Tibial artery (tissue), 4 donors: ENCODE measurements at regions not wholly inside any gene's neighbourhood (a gene's known extent, or its start where the extent isn't known, plus 50 kb on each side); places are given as distances from the start of the nearest gene placed in this dataset.

ENCODE experiments used
- DNase-seq, 2 donors: peaks; one replicate each; pipeline ENCODE4 v3.0.0-alpha.2; 2019
- H3K27ac ChIP-seq, 2 donors: fragments of 200-600 bp; sonication (generic) in 1 of 2; 1 replicate in 1 of 2; 2 replicates in 1 of 2; pipeline ENCODE4 v1.5.1; 2018 to 2019; ENCODE audit warnings: mild to moderate bottlenecking in 1 of 2
- H3K27me3 ChIP-seq, 2 donors: fragments of 200-600 bp; sonication (generic) in 1 of 2; one replicate each; pipeline versions ENCODE4 v1.5.1 to v1.6.0; 2016 to 2019
- H3K36me3 ChIP-seq, 3 donors: fragments of 200-600 bp; sonication (generic) in 2 of 3; one replicate each; pipeline ENCODE4 v1.5.1; 2016 to 2019; ENCODE audit warnings: mild to moderate bottlenecking in 2 of 3
- H3K4me1 ChIP-seq, 4 donors: fragments of 200-600 bp; sonication (generic) in 2 of 4; 1 replicate in 3 of 4; 2 replicates in 1 of 4; pipeline ENCODE4 v1.5.1; 2016 to 2019
- H3K4me3 ChIP-seq, 2 donors: fragments of 200-600 bp; sonication (generic) in 1 of 2; 1 replicate in 1 of 2; 2 replicates in 1 of 2; pipeline ENCODE4 v1.5.1; 2018 to 2019; ENCODE audit warnings: mild to moderate bottlenecking in 2 of 2
- H3K9me3 ChIP-seq, 3 donors: fragments of 200-600 bp; sonication (generic) in 1 of 3; one replicate each; pipeline ENCODE4 v1.5.1; 2016 to 2019
- CTCF ChIP-seq, 2 experiments: fragments of 200-600 bp in 1 of 2; fragments of 450-650 bp in 1 of 2; IDR thresholded peaks; one replicate each; pipeline ENCODE4 v1.5.1; 2017 to 2019; ENCODE audit warnings: antibody characterized with exemption in 2 of 2, mild to moderate bottlenecking in 1 of 2, moderate library complexity in 1 of 2
- intact Hi-C: fragments of 100-400 bp; cut with DNase I; formaldehyde crosslinking; loops from one replicate; pipeline ENCODE4 v1.15.0; 2023; ENCODE audit warnings: low total_unique reads

- peaks cover 0 to 4% of the 10 kb centered on the region in 2 donors for H3K27me3 ChIP-seq
- H3K4me1 ChIP-seq = peaks cover 0 to 6% (median 0%) of the 10 kb centered on the region in 4 donors
- TF ChIP-seq CTCF (IDR thresholded peaks at IDR 0.05) = no peak
- H3K27ac ChIP-seq = no peak overlapping the region
- no peak for DNase-seq
- no peak overlapping the region for H3K4me3 ChIP-seq
- no peaks in the 10 kb centered on the region for H3K36me3 ChIP-seq
- intact Hi-C loops = no loop called here
- H3K9me3 ChIP-seq = no peaks in the 10 kb centered on the region
Measured at GRCh38 chr1:177338376-177338775, 167.6 kb downstream of the BRINP2 start.

- H3K27ac ChIP-seq = no peak overlapping the region
- H3K4me1 ChIP-seq = peaks cover 0 to 6% (median 0%) of the 10 kb centered on the region in 4 donors
- DNase-seq = no peak
- no peaks in the 10 kb centered on the region for H3K36me3 ChIP-seq
- H3K27me3 ChIP-seq = no peaks in the 10 kb centered on the region
- no peak for TF ChIP-seq CTCF (IDR thresholded peaks at IDR 0.05)
- H3K4me3 ChIP-seq = no peak overlapping the region
- H3K9me3 ChIP-seq = no peaks in the 10 kb centered on the region
- intact Hi-C loops = no loop called here
Measured at GRCh38 chr1:177334903-177335302, 164.1 kb downstream of the BRINP2 start.

GRCh38 chr1:177333936-177334595 is 163.3 kb downstream of the BRINP2 start:
- Histone ChIP-seq H3K27me3 (no peaks in the 10 kb centered on the region), H3K36me3 (no peaks in the 10 kb centered on the region), H3K27ac (no peak overlapping the region), H3K4me1 (peaks cover 0 to 6% (median 0%) of the 10 kb centered on the region in 4 donors), H3K9me3 (no peaks in the 10 kb centered on the region), H3K4me3 (no peak overlapping the region)
- intact Hi-C loops = no loop called here
- TF ChIP-seq CTCF (IDR thresholded peaks at IDR 0.05) = peak in 1 of 2 experiments; percentile 11
- DNase-seq = no peak
